HCT116 (cell line): ENCODE measurements at regions not wholly inside any gene's neighbourhood (a gene's known extent, or its start where the extent isn't known, plus 50 kb on each side); places are given as distances from the start of the nearest gene placed in this dataset.
"Not testable (repeated sequence)": the region's sequence is repeated elsewhere in the genome, so short reads cannot be mapped to it uniquely, and the experiment has no call there.

Source experiments
- CEBPB ChIP-seq: IDR thresholded peaks from 2 replicates; pipeline ENCODE4 v1.6.1; 2012; ENCODE audit warnings: low read depth
- CTCF ChIP-seq, 3 experiments: fragments of 200-600 bp in 1 of 3; sonication (generic) in 1 of 3; IDR thresholded peaks in 2 of 3; conservative IDR thresholded peaks in 1 of 3; 2 replicates each; pipeline ENCODE4 v1.5.1; 2012 to 2017; ENCODE audit warnings: low read depth in 2 of 3, low read length in 2 of 3, antibody characterized with exemption in 1 of 3, borderline replicate concordance in 1 of 3, control low read depth in 1 of 3, mild to moderate bottlenecking in 1 of 3, mixed read lengths in 1 of 3, mixed run types in 1 of 3, moderate library complexity in 1 of 3; ENCODE audit not compliant: insufficient read depth in 1 of 3
- EGR1 ChIP-seq: IDR thresholded peaks from 2 replicates; pipeline ENCODE4 v1.6.1; 2012; ENCODE audit warnings: low read depth
- SIN3A ChIP-seq: IDR thresholded peaks from 2 replicates; pipeline ENCODE4 v1.6.1; 2012; ENCODE audit warnings: low read depth
- ZBTB33 ChIP-seq: IDR thresholded peaks from 2 replicates; pipeline ENCODE4 v1.6.1; 2011; ENCODE audit warnings: mild to moderate bottlenecking, low read length, moderate library complexity; ENCODE audit not compliant: insufficient replicate concordance; ENCODE audit errors: extremely low read depth

- not testable (repeated sequence) for TF ChIP-seq CTCF (IDR thresholded peaks at IDR 0.05 in 2 of 3, conservative IDR thresholded peaks at IDR 0.05 in 1 of 3; ENCODE audit: borderline replicate concordance in 1 of 3, insufficient read depth in 1 of 3, low read depth in 2 of 3, low read length in 2 of 3); SIN3A; EGR1; ZBTB33; CEBPB
These were observed 84.8 kb upstream of the C1QTNF3 start for GRCh38 chr5:34127818-34128217.
